SK-N-SH (cell line): ENCODE measurements at regions not wholly inside any gene's neighbourhood (a gene's known extent, or its start where the extent isn't known, plus 50 kb on each side); places are given as distances from the start of the nearest gene placed in this dataset.

ENCODE experiments used
- CTCF ChIA-PET: fragments of 300-600, 350-600 bp; formaldehyde crosslinking; extraction: SDS; loops from one replicate; lab custom pipeline; 2021; lab: Yijun Ruan, JAX
- POLR2A ChIA-PET: fragments of 350-600 bp; sonication (Branson Sonifier 250); formaldehyde crosslinking; extraction: SDS; loops from one replicate; lab custom pipeline; 2020; ENCODE audit warnings: antibody characterized with exemption, inconsistent platforms; lab: Yijun Ruan, JAX
- DNase-seq: peaks from one replicate; pipeline ENCODE4 v3.0.0; 2012
- H2AFZ ChIP-seq: fragments of 200-600 bp; sonication (generic); 2 replicates; pipeline ENCODE4 v1.8.1; 2016; ENCODE audit warnings: antibody characterized with exemption, mild to moderate bottlenecking, low read depth
- H3F3A ChIP-seq: fragments of 200-600 bp; sonication (generic); replicated peaks from 2 replicates; pipeline ENCODE3; 2016; ENCODE audit warnings: antibody characterized with exemption, mild to moderate bottlenecking; ENCODE audit not compliant: insufficient read depth
- H3K27ac ChIP-seq, 2 experiments: fragments of 200-500 bp in 1 of 2; fragments of 200-600 bp in 1 of 2; sonication (Bioruptor generic) in 1 of 2; sonication (generic), shearing (Covaris generic) in 1 of 2; 2 replicates each; pipeline versions ENCODE4 v1.5.1 to v1.6.1; 2014 to 2016; ENCODE audit warnings: low read depth in 2 of 2, inconsistent platforms in 1 of 2, low read length in 1 of 2, mild to moderate bottlenecking in 1 of 2, mixed read lengths in 1 of 2
- H3K27me3 ChIP-seq: fragments of 200-600 bp; sonication (generic), shearing (Covaris generic); 2 replicates; pipeline ENCODE4 v1.6.1; 2016; ENCODE audit warnings: mixed run types; ENCODE audit not compliant: insufficient read depth
- H3K36me3 ChIP-seq, 2 experiments: fragments of 200-500 bp in 1 of 2; fragments of 200-600 bp in 1 of 2; sonication (Bioruptor generic) in 1 of 2; sonication (generic) in 1 of 2; replicated peaks in 1 of 2; 2 replicates each; pipeline versions ENCODE3 to v1.5.1; 2014 to 2016; ENCODE audit warnings: low read length in 1 of 2, mild to moderate bottlenecking in 1 of 2; ENCODE audit not compliant: insufficient read depth in 2 of 2, control insufficient read depth in 1 of 2
- H3K4me1 ChIP-seq, 2 experiments: fragments of 200-500 bp in 1 of 2; fragments of 200-600 bp in 1 of 2; sonication (Bioruptor generic) in 1 of 2; sonication (generic), shearing (Covaris generic) in 1 of 2; 2 replicates each; pipeline versions ENCODE4 v1.5.1 to v1.6.1; 2014 to 2016; ENCODE audit warnings: low read depth in 1 of 2, low read length in 1 of 2, mixed run types in 1 of 2; ENCODE audit not compliant: insufficient read depth in 2 of 2, control insufficient read depth in 1 of 2
- H3K4me2 ChIP-seq: fragments of 200-600 bp; sonication (generic), shearing (Covaris generic); 2 replicates; pipeline ENCODE4 v1.6.1; 2017; ENCODE audit warnings: mixed run types
- H3K4me3 ChIP-seq, 2 experiments: fragments of 200-500 bp in 1 of 2; fragments of 200-600 bp in 1 of 2; sonication (Bioruptor generic) in 1 of 2; sonication (generic), shearing (Covaris generic) in 1 of 2; 2 replicates each; pipeline versions ENCODE4 v1.5.1 to v1.8.1; 2014 to 2016; ENCODE audit warnings: low read depth in 2 of 2, inconsistent platforms in 1 of 2, low read length in 1 of 2, mild to moderate bottlenecking in 1 of 2, mixed read lengths in 1 of 2, moderate library complexity in 1 of 2
- H3K79me2 ChIP-seq: fragments of 200-600 bp; sonication (generic); 2 replicates; pipeline ENCODE4 v1.8.1; 2017; ENCODE audit warnings: mild to moderate bottlenecking; ENCODE audit not compliant: insufficient read depth
- H3K9ac ChIP-seq: fragments of 200-600 bp; sonication (generic); 2 replicates; pipeline ENCODE4 v1.6.1; 2017; ENCODE audit warnings: mixed run types
- H3K9me2 ChIP-seq: fragments of 200-600 bp; sonication (generic); 2 replicates; pipeline ENCODE4 v1.6.1; 2017; ENCODE audit warnings: mixed run types
- H3K9me3 ChIP-seq: fragments of 200-600 bp; sonication (generic); 2 replicates; pipeline ENCODE4 v1.6.1; 2017; ENCODE audit warnings: mixed run types, mild to moderate bottlenecking, moderate library complexity
- H4K20me1 ChIP-seq: fragments of 200-600 bp; sonication (generic); 2 replicates; pipeline ENCODE4 v1.6.1; 2017; ENCODE audit warnings: mild to moderate bottlenecking, mixed run types; ENCODE audit not compliant: insufficient read depth
- CHD2 ChIP-seq: fragments of 150-350 bp; IDR thresholded peaks from 2 replicates; pipeline ENCODE4 v1.6.1; 2018; ENCODE audit warnings: low read length; ENCODE audit not compliant: partially characterized antibody
- CTCF ChIP-seq: fragments of 200-600 bp; sonication (generic); IDR thresholded peaks from 2 replicates; pipeline ENCODE4 v1.6.1; 2017; ENCODE audit warnings: antibody characterized with exemption, mild to moderate bottlenecking, moderate library complexity
- ELF1 ChIP-seq: IDR thresholded peaks from 2 replicates; pipeline ENCODE4 v1.4.0; 2012
- EP300 ChIP-seq, 2 experiments: IDR thresholded peaks; 2 replicates each; pipeline versions ENCODE4 v1.4.0 to v1.6.1; 2012; ENCODE audit warnings: borderline replicate concordance in 1 of 2, low read depth in 1 of 2, low read length in 1 of 2
- FOSL2 ChIP-seq: IDR thresholded peaks from 2 replicates; pipeline ENCODE4 v1.4.0; 2012; ENCODE audit warnings: low read depth, mild to moderate bottlenecking, moderate library complexity, borderline replicate concordance
- GABPA ChIP-seq: IDR thresholded peaks from 2 replicates; pipeline ENCODE4 v1.4.0; 2012; ENCODE audit warnings: low read depth, mild to moderate bottlenecking
- GATA2 ChIP-seq: sonication (generic); formaldehyde crosslinking; IDR thresholded peaks from 2 replicates; pipeline ENCODE4 v1.5.0; 2020; ENCODE audit warnings: mild to moderate bottlenecking, missing genetic modification reagents
- MEF2A ChIP-seq: IDR thresholded peaks from 2 replicates; pipeline ENCODE4 v1.4.0; 2012; ENCODE audit warnings: low read depth, borderline replicate concordance
- NRF1 ChIP-seq: IDR thresholded peaks from 2 replicates; pipeline ENCODE4 v1.6.1; 2012; ENCODE audit warnings: low read depth, mild to moderate bottlenecking, low read length
- POLR2AphosphoS5 ChIP-seq: IDR thresholded peaks from 2 replicates; pipeline ENCODE4 v1.6.1; 2012; ENCODE audit warnings: low read depth, low read length
- RAD21 ChIP-seq: IDR thresholded peaks from 2 replicates; pipeline ENCODE4 v1.6.1; 2012; ENCODE audit warnings: mild to moderate bottlenecking, low read length
- RCOR1 ChIP-seq: fragments of 150-350 bp; IDR thresholded peaks from 2 replicates; pipeline ENCODE4 v1.6.1; 2017; ENCODE audit warnings: antibody characterized with exemption, low read length
- RFX5 ChIP-seq: IDR thresholded peaks from 2 replicates; pipeline ENCODE4 v1.6.1; 2012; ENCODE audit warnings: mild to moderate bottlenecking, improper control_type of control experiment, low read length
- RXRA ChIP-seq: IDR thresholded peaks from 2 replicates; pipeline ENCODE4 v1.4.0; 2012; ENCODE audit warnings: low read depth, mild to moderate bottlenecking, borderline replicate concordance
- SIN3A ChIP-seq: IDR thresholded peaks from 2 replicates; pipeline ENCODE4 v1.6.1; 2012; ENCODE audit warnings: low read depth, mild to moderate bottlenecking, low read length, moderate library complexity, borderline replicate concordance
- SMC3 ChIP-seq: IDR thresholded peaks from 2 replicates; pipeline ENCODE4 v1.6.1; 2012; ENCODE audit warnings: low read depth, low read length, improper control_type of control experiment
- USF2 ChIP-seq: fragments of 150-350 bp; IDR thresholded peaks from 2 replicates; pipeline ENCODE4 v1.6.1; 2017; ENCODE audit warnings: antibody characterized with exemption, low read length, low read depth, borderline replicate concordance
- WGBS: methylation state at CpG from one replicate; pipeline ENCODE4 v1.1.6; 2017; ENCODE audit warnings: low lambda C conversion rate; 5-methylcytosine and 5-hydroxymethylcytosine counted together
- TF ChIP-seq, protein P1 (sequence below): fragments of 150-350 bp; IDR thresholded peaks from 2 replicates; pipeline ENCODE4 v1.6.1; 2016; ENCODE audit warnings: mild to moderate bottlenecking, low read depth, low read length
- TF ChIP-seq, protein P2 (sequence below): IDR thresholded peaks from 2 replicates; pipeline ENCODE4; 2012
- TF ChIP-seq, protein P3 (sequence below): IDR thresholded peaks from 2 replicates; pipeline ENCODE4 v1.6.1; 2012; ENCODE audit warnings: mild to moderate bottlenecking, low read depth, low read length, moderate library complexity

DNA sequence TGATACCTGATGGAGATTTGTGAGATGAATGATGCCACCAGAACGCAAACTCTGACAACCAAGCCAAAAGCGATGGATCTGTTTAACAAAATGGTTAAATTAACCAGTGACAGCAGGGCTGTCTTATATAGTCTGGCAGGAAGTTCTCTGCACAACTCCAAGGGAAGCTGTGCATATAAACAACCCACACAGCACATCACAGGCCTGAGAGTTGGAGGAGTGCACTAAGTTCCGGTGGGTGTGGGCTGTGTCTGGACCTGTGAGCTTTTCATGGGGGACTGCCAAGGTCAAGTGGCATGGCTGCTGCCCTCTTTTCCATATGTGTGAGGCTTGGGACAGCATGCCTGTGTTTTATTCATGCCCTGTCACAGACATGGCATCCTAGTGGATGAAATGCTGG is 414.6 kb upstream of the TRIB2 start:
- TF ChIP-seq RFX5 (no peak), ELF1 (no peak), NRF1 (no peak), EP300 (IDR thresholded peaks at IDR 0.05; ENCODE audit: borderline replicate concordance in 1 of 2, low read depth in 1 of 2, low read length in 1 of 2) (no peak), MEF2A (no peak), FOSL2 (no peak), CHD2 (no peak)
- TF ChIP-seq, protein P1, sequence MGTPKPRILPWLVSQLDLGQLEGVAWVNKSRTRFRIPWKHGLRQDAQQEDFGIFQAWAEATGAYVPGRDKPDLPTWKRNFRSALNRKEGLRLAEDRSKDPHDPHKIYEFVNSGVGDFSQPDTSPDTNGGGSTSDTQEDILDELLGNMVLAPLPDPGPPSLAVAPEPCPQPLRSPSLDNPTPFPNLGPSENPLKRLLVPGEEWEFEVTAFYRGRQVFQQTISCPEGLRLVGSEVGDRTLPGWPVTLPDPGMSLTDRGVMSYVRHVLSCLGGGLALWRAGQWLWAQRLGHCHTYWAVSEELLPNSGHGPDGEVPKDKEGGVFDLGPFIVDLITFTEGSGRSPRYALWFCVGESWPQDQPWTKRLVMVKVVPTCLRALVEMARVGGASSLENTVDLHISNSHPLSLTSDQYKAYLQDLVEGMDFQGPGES = no peak
- Histone ChIP-seq H2AFZ (no peak overlapping the region), H3K9ac (no peak overlapping the region), H3K4me3 (no peak overlapping the region), H3K79me2 (no peaks in the 10 kb centered on the region), H4K20me1 (no peaks in the 10 kb centered on the region), H3K4me1 (peaks cover 5 to 21% of the 10 kb centered on the region in 2 experiments; a peak in 3 of 4 replicates), H3F3A (no peaks in the 10 kb centered on the region), H3K4me2 (no peak overlapping the region), H3K27me3 (no peaks in the 10 kb centered on the region), H3K9me2 (no peaks in the 10 kb centered on the region), H3K36me3 (no peaks in the 10 kb centered on the region), H3K9me3 (no peaks in the 10 kb centered on the region), H3K27ac (no peak overlapping the region)
- ChIA-PET POLR2A (no interaction called here), CTCF (interaction anchor here (0.8 kb wide), 1 partner anchor 650 kb away, joined by 3 read pairs; no protein-coding TSS in a partner anchor)
- DNase-seq = no peak
- WGBS = 92% methylated on average over 3 of the region's 3 CpGs

DNA sequence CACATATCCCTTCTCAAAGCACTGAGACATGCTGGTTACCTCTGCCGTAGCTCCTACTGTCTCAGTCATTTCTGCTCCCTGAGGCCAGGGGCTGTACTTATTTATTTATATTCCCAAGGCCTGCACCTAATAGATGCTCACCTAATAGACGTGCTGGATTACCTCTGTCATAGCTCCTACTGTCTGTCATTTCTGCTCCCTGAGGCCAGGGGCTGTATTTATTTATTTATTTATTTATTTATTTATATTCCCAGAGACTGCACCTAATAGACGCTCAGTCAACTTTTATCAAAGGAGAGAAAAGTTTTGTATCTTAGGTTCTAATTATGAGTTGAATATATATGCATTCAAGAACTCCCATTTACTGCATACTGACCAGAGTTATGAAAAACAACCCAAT is 414.0 kb upstream of the TRIB2 start:
- DNase-seq = no peak
- H3K27me3 ChIP-seq = no peaks in the 10 kb centered on the region
- no peak overlapping the region for H2AFZ ChIP-seq
- H3K27ac ChIP-seq = no peak overlapping the region
- H3K9ac ChIP-seq = no peak overlapping the region
- no peaks in the 10 kb centered on the region for H3K9me3 ChIP-seq
- no peak overlapping the region for H3K4me2 ChIP-seq
- H4K20me1 ChIP-seq = no peaks in the 10 kb centered on the region
- no peak overlapping the region for H3K4me3 ChIP-seq
- WGBS = 80% methylated on average over 3 of the region's 3 CpGs
- H3F3A ChIP-seq = no peaks in the 10 kb centered on the region
- ChIA-PET POLR2A (no interaction called here), CTCF (interaction anchor here (0.8 kb wide), 1 partner anchor 649 kb away, joined by 3 read pairs; no protein-coding TSS in a partner anchor)
- H3K9me2 ChIP-seq = no peaks in the 10 kb centered on the region
- no peaks in the 10 kb centered on the region for H3K36me3 ChIP-seq
- H3K79me2 ChIP-seq = no peaks in the 10 kb centered on the region
- peaks cover 5 to 21% of the 10 kb centered on the region in 2 experiments; a peak in 3 of 4 replicates for H3K4me1 ChIP-seq
- TF ChIP-seq RCOR1 = no peak
- no peak for TF ChIP-seq CTCF
- TF ChIP-seq RXRA = no peak
- TF ChIP-seq SMC3 = no peak
- TF ChIP-seq GATA2 = no peak
- no peak for TF ChIP-seq GABPA
- no peak for TF ChIP-seq SIN3A
- TF ChIP-seq RAD21 = no peak
- TF ChIP-seq, protein P2, sequence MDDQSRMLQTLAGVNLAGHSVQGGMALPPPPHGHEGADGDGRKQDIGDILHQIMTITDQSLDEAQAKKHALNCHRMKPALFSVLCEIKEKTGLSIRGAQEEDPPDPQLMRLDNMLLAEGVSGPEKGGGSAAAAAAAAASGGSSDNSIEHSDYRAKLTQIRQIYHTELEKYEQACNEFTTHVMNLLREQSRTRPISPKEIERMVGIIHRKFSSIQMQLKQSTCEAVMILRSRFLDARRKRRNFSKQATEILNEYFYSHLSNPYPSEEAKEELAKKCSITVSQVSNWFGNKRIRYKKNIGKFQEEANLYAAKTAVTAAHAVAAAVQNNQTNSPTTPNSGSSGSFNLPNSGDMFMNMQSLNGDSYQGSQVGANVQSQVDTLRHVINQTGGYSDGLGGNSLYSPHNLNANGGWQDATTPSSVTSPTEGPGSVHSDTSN = no peak
- TF ChIP-seq, protein P3, sequence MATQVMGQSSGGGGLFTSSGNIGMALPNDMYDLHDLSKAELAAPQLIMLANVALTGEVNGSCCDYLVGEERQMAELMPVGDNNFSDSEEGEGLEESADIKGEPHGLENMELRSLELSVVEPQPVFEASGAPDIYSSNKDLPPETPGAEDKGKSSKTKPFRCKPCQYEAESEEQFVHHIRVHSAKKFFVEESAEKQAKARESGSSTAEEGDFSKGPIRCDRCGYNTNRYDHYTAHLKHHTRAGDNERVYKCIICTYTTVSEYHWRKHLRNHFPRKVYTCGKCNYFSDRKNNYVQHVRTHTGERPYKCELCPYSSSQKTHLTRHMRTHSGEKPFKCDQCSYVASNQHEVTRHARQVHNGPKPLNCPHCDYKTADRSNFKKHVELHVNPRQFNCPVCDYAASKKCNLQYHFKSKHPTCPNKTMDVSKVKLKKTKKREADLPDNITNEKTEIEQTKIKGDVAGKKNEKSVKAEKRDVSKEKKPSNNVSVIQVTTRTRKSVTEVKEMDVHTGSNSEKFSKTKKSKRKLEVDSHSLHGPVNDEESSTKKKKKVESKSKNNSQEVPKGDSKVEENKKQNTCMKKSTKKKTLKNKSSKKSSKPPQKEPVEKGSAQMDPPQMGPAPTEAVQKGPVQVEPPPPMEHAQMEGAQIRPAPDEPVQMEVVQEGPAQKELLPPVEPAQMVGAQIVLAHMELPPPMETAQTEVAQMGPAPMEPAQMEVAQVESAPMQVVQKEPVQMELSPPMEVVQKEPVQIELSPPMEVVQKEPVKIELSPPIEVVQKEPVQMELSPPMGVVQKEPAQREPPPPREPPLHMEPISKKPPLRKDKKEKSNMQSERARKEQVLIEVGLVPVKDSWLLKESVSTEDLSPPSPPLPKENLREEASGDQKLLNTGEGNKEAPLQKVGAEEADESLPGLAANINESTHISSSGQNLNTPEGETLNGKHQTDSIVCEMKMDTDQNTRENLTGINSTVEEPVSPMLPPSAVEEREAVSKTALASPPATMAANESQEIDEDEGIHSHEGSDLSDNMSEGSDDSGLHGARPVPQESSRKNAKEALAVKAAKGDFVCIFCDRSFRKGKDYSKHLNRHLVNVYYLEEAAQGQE = no peak
- TF ChIP-seq CHD2 = no peak
- TF ChIP-seq USF2 = no peak
- TF ChIP-seq EP300 (IDR thresholded peaks at IDR 0.05; ENCODE audit: borderline replicate concordance in 1 of 2, low read depth in 1 of 2, low read length in 1 of 2) = no peak
- TF ChIP-seq POLR2AphosphoS5 = no peak
